KOPT-K1 (cell line): ENCODE measurements at regions not wholly inside any gene's neighbourhood (a gene's known extent, or its start where the extent isn't known, plus 50 kb on each side); places are given as distances from the start of the nearest gene placed in this dataset.

ENCODE experiments used
- H3K27ac ChIP-seq: fragments of 200-600 bp; sonication (generic); 2 replicates; pipeline ENCODE4 v1.5.1; 2016; ENCODE audit warnings: antibody characterized with exemption, mild to moderate bottlenecking, low read depth, low read length; ENCODE audit not compliant: poor library complexity, severe bottlenecking
- H3K36me3 ChIP-seq: fragments of 200-600 bp; sonication (generic); 2 replicates; pipeline ENCODE4 v1.5.1; 2017; ENCODE audit warnings: antibody characterized with exemption, mild to moderate bottlenecking, low read length, moderate library complexity; ENCODE audit not compliant: insufficient read depth
- H3K9me3 ChIP-seq: fragments of 200-600 bp; sonication (generic); 2 replicates; pipeline ENCODE4 v1.5.1; 2017; ENCODE audit warnings: antibody characterized with exemption, low read length, mild to moderate bottlenecking; ENCODE audit not compliant: insufficient read depth, poor library complexity, severe bottlenecking

- Histone ChIP-seq H3K9me3 (no peaks in the 10 kb centered on the region), H3K36me3 (no peaks in the 10 kb centered on the region), H3K27ac (no peak overlapping the region)
Observed at GRCh38 chr6:44642349-44642748, 254.8 kb downstream of the CDC5L start.

DNA sequence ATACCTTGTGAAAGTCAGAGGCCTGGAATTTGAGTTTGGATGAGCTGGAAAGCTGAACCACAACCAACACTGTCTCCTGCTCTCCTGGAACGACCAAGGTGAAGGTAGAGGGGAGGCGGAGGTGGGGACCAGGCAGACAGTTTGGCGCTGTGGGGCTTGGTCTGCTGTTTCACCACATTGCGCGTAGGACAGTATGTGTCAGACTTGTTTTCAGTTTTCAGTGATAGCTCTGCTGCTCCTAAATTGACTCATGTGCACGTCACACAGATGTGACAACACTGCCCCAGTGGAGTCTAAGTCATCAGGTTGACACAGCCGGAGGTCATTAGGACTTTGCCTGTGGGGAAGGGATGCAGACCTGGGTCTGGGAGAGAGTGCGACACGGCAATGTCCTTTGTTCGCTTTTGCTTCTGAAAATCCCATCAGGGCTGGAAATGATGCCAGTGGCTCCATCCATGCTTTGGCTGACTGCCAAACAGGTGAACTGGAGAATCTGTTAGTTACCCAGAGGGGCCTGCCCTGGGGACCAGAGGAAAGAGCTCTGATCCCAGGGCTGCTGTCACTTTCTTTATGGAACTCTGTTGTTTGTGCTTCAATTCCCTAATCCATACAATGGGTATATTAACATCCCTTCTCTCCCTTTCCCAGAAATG lies 255.5 kb downstream of the CDC5L start:
- Histone ChIP-seq H3K27ac (no peak overlapping the region), H3K9me3 (no peaks in the 10 kb centered on the region), H3K36me3 (no peaks in the 10 kb centered on the region)

DNA sequence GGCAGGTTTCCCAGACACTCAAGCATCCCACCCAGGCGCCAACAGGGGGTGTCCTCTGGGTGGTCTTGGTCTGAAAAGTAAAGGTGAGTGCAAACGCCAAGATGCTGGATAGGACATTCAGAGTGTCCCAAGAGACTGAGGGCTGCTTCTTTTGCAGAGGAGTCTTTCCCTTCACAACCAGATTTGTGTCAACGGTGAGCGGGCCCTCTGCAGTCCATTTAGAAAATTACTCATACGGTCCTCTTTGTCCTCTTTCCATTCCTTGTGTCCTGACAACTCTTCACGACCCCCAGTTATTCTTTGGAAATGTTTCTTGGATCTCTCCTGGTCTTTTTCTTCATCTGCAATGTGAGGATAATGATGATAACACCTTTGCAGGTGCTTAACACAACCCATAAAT lies 257.8 kb downstream of the CDC5L start:
- Histone ChIP-seq H3K36me3 (no peaks in the 10 kb centered on the region), H3K9me3 (no peaks in the 10 kb centered on the region), H3K27ac (no peak overlapping the region)

GRCh38 chr6:44646355-44646754 lies 258.8 kb downstream of the CDC5L start:
- H3K36me3 ChIP-seq, result no peaks in the 10 kb centered on the region
- no peaks in the 10 kb centered on the region for H3K9me3 ChIP-seq
- H3K27ac ChIP-seq, result no peak overlapping the region

DNA sequence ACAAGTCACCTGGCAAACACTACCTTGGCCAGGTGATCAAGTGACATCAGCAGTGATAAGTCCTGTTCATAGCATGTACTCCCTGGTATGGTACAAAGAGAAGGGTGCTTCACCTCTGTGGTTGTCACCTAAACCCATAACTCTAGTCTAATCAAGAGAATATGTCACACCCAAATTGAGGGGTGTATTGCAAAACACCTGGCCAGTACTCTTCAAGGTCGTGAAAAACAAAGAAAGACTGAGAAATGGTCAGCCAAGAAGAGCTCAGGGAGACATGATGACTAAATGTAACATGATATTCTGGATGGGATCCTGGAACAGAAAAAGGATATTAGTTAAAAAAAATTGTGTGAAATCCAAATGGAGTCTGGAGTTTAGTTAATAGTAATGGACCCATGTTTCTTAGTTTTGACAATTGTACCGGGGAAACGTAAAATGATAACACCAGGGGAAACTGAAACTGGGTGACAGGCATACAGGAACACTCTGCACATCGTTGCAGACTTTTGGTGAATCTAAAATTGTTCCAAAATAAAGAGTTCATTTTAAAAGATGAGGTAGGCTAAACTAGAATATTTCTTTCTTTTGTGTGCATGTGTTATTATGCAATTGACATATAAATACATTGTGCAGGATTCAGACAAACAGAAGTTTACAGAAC lies 262.0 kb downstream of the CDC5L start:
- H3K9me3 ChIP-seq, result no peaks in the 10 kb centered on the region
- no peak overlapping the region for H3K27ac ChIP-seq
- no peaks in the 10 kb centered on the region for H3K36me3 ChIP-seq

GRCh38 chr6:44650495-44650894 lies 263.0 kb downstream of the CDC5L start:
- Histone ChIP-seq H3K36me3 (no peaks in the 10 kb centered on the region), H3K27ac (no peak overlapping the region), H3K9me3 (no peaks in the 10 kb centered on the region)

DNA sequence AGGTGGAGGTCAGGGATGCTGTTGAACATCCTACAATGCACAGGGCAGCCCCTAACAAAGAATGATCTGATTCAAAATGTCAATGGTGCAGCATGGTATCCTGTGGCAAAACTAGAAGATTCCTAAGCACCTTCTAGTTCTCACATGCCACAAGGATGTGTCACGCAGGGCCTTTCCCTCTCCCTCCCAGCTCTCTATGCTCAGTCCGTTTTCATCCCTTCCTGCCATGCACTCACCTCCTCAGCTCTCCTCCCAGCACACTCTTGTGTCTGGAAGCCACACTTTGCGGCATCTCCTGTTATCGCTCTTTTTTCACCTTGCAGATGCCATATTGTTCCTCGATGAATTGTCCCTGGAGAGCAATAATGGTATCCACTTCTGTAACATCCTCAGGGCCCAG lies 263.4 kb downstream of the CDC5L start:
- Histone ChIP-seq H3K36me3 (no peaks in the 10 kb centered on the region), H3K27ac (no peak overlapping the region), H3K9me3 (no peaks in the 10 kb centered on the region)

DNA sequence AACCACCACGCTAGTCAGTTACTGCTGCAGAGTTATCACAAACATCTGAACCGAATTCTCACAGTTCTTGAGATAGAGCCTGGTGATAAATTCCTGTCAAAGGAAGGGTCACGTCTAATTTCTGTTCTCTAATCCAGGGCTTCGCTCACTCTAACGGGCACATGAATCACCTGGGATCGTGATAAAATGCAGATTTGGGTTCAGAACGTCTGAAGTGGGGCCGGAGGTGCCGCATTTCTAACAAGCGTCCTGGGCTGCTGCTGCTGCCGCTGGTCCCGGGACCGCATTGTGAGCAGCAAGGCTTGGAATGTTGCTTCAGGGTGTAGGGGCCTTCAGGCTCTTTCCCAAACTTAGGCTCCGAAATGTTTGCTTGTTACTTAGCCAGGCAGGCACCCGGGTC lies 264.1 kb downstream of the CDC5L start:
- Histone ChIP-seq H3K36me3 (no peaks in the 10 kb centered on the region), H3K27ac (no peak overlapping the region), H3K9me3 (no peaks in the 10 kb centered on the region)

DNA sequence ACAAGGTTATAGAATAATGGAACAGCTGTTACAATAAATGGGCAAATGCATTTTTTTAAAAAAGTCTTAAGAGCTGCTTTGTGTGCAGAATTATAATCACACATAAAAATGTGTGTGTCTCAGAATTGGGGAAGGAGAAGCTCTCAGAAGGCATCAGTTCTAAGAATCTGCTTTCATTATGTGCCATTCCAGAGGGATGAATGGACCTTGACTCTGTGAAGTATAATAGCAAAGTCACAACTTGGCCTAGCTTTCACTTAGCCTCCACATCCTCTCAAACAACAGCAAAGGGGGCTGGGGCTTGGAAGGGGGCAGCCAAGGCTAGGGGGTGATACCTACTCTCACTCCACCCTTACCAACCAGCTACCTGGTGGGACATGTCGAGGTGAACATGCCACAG lies 265.0 kb downstream of the CDC5L start:
- Histone ChIP-seq H3K36me3 (no peaks in the 10 kb centered on the region), H3K27ac (no peak overlapping the region), H3K9me3 (no peaks in the 10 kb centered on the region)

- no peaks in the 10 kb centered on the region for H3K36me3 ChIP-seq
- no peak overlapping the region for H3K27ac ChIP-seq
Observed at GRCh38 chr6:44653091-44653490, 265.6 kb downstream of the CDC5L start.

DNA sequence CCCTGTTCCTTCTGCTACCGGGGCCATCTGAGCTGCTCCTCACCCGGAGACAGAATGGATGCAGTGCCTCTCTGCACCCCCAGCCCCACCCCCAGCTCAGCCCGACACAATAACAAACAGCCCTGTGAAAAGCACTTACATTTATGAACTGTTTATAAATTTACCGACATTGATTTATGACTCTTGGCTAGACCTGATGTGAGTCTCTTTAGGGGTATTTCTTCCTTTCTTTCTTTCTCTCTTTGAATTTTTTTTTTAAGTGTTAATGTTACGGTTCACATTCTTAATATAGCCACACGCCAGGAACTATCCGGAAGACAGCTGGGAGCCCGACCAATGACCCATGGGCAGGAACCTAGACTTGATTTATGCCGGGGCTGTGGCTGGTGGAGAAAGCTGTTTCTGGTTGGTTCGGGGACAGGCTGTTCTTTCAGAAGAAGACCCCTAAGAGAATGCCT lies 266.3 kb downstream of the CDC5L start:
- no peaks in the 10 kb centered on the region for H3K36me3 ChIP-seq
- no peak overlapping the region for H3K27ac ChIP-seq
- no peaks in the 10 kb centered on the region for H3K9me3 ChIP-seq

More at GRCh38 chr6:44653091-44653490, 265.6 kb downstream of the CDC5L start:
- no peaks in the 10 kb centered on the region for H3K9me3 ChIP-seq

GRCh38 chr6:44655412-44656342 lies 268.2 kb downstream of the CDC5L start:
- peak overlapping the region; percentile 48 for H3K27ac ChIP-seq
- no peaks in the 10 kb centered on the region for H3K9me3 ChIP-seq
- no peaks in the 10 kb centered on the region for H3K36me3 ChIP-seq

GRCh38 chr6:44656691-44657090 lies 269.2 kb downstream of the CDC5L start:
- H3K36me3 ChIP-seq, result no peaks in the 10 kb centered on the region
- H3K9me3 ChIP-seq, result no peaks in the 10 kb centered on the region
- H3K27ac ChIP-seq, result no peak overlapping the region

- H3K27ac ChIP-seq, result no peak overlapping the region
- H3K9me3 ChIP-seq, result no peaks in the 10 kb centered on the region
- H3K36me3 ChIP-seq, result no peaks in the 10 kb centered on the region
Observed at GRCh38 chr6:44657206-44657819, 269.8 kb downstream of the CDC5L start.

DNA sequence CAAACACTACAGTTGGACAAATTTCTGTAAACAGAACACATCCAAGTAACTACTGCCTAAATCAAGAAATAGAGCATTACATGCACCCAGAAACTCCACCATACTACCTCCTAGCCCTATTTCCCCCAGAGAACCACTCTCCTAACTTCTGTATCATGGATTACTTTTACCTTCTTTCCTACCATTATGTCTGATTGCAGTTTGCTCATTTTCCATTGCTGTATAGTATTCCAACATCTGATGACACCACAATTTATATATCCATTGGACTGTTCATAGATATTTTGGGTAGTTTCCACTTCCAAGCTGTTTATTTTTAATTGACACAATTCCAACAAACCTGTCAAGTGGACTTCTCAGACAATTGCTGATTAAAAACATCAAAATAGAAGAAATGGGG lies 271.1 kb downstream of the CDC5L start:
- Histone ChIP-seq H3K36me3 (no peaks in the 10 kb centered on the region), H3K9me3 (no peaks in the 10 kb centered on the region), H3K27ac (no peak overlapping the region)
